SU-DHL-6 (cell line): ENCODE measurements at regions not wholly inside any gene's neighbourhood (a gene's known extent, or its start where the extent isn't known, plus 50 kb on each side); places are given as distances from the start of the nearest gene placed in this dataset.

ENCODE experiments used
- H2AFZ ChIP-seq: fragments of 200-600 bp; sonication (generic); 2 replicates; pipeline ENCODE4 v1.6.1; 2014; ENCODE audit warnings: low read depth, mild to moderate bottlenecking, moderate library complexity, mixed read lengths, antibody characterized with exemption, low read length; ENCODE audit not compliant: severe bottlenecking
- H3F3A ChIP-seq: fragments of 200-600 bp; shearing (Covaris generic); 2 replicates; pipeline ENCODE4 v1.6.0; 2016; ENCODE audit warnings: antibody characterized with exemption, mild to moderate bottlenecking; ENCODE audit not compliant: insufficient read depth
- H3K27ac ChIP-seq: fragments of 200-600 bp; sonication (generic); 2 replicates; pipeline ENCODE4 v1.5.1; 2016; ENCODE audit warnings: low read depth, mild to moderate bottlenecking, low read length, moderate library complexity, mixed read lengths
- H3K27me3 ChIP-seq: fragments of 200-600 bp; sonication (generic), shearing (Covaris generic); 2 replicates; pipeline ENCODE4 v1.6.0; 2014; ENCODE audit warnings: mild to moderate bottlenecking, low read length
- H3K36me3 ChIP-seq: fragments of 200-600 bp; sonication (generic); 2 replicates; pipeline ENCODE4 v1.6.1; 2014; ENCODE audit warnings: mild to moderate bottlenecking, low read length, mixed read lengths
- H3K4me2 ChIP-seq: fragments of 300-600, 200-600 bp; shearing (Covaris generic), sonication (generic); 2 replicates; pipeline ENCODE4 v1.6.0; 2014; ENCODE audit warnings: low read length, low read depth, mild to moderate bottlenecking; ENCODE audit not compliant: poor library complexity, severe bottlenecking
- H3K4me3 ChIP-seq: fragments of 200-600 bp; sonication (generic); 2 replicates; pipeline ENCODE4 v1.5.1; 2014; ENCODE audit warnings: antibody characterized with exemption, low read length, mild to moderate bottlenecking, mixed read lengths; ENCODE audit not compliant: insufficient read depth, poor library complexity, severe bottlenecking
- H3K79me2 ChIP-seq: fragments of 200-600 bp; sonication (generic); 2 replicates; pipeline ENCODE4 v1.6.1; 2014; ENCODE audit warnings: mild to moderate bottlenecking, low read length, moderate library complexity; ENCODE audit not compliant: insufficient read depth
- H3K9ac ChIP-seq: fragments of 200-600 bp; sonication (generic); 2 replicates; pipeline ENCODE4 v1.7.0; 2014; ENCODE audit warnings: mild to moderate bottlenecking, low read length
- H3K9me2 ChIP-seq: fragments of 200-600 bp; sonication (generic); replicated peaks from 2 replicates; pipeline ENCODE4 v1.6.1; 2014; ENCODE audit warnings: low read length; ENCODE audit not compliant: insufficient read depth
- H3K9me3 ChIP-seq: fragments of 200-600 bp; sonication (generic); 2 replicates; pipeline ENCODE4 v1.6.1; 2014; ENCODE audit warnings: low read length, mixed read lengths; ENCODE audit not compliant: insufficient read depth
- H4K20me1 ChIP-seq: fragments of 200-600 bp; sonication (generic); 2 replicates; pipeline ENCODE4 v1.6.1; 2014; ENCODE audit warnings: low read depth, mild to moderate bottlenecking, antibody characterized with exemption, low read length, moderate library complexity, mixed read lengths
- EZH2phosphoT487 ChIP-seq: fragments of 200-600 bp; sonication (generic), shearing (Covaris generic); conservative IDR thresholded peaks from 2 replicates; pipeline ENCODE4 v1.6.1; 2018; ENCODE audit warnings: mild to moderate bottlenecking, antibody characterized with exemption, low read length, moderate library complexity, mixed read lengths
- TF ChIP-seq, protein P1 (sequence below): fragments of 200-600 bp; sonication (generic); IDR thresholded peaks from one replicate; pipeline ENCODE4 v1.5.1; 2017; ENCODE audit warnings: antibody characterized with exemption, mild to moderate bottlenecking, low read length, moderate library complexity; ENCODE audit not compliant: insufficient read depth, poor library complexity, severe bottlenecking

DNA sequence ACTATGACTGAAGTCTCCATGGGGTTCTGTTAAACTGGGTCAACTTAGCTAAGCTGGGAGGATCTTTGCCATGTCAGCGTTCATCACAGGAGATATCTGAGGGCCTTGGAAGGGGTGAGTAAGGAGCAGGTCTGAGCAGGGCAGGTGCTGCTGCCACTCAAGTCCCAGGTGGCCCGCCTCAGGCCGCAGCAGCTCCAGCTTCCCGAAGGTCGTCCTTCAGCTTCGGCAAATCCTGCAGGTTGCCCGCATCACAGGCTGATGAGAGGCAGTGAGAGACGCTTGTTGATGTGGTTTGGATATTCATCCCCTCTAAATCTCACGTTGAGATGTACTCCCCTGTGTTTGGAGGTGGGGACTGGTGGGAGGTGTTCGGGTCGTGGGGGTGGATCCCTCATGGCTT lies 166.6 kb downstream of the VAPA start:
- Histone ChIP-seq H3K4me3 (no peak overlapping the region), H3K9me3 (peaks cover 11% of the 10 kb centered on the region), H3K27ac (no peak overlapping the region), H3K27me3 (no peaks in the 10 kb centered on the region), H3K4me2 (no peak overlapping the region), H2AFZ (no peak overlapping the region), H3F3A (no peaks in the 10 kb centered on the region), H3K36me3 (no peaks in the 10 kb centered on the region), H3K9me2 (no peaks in the 10 kb centered on the region), H4K20me1 (no peaks in the 10 kb centered on the region), H3K9ac (no peak overlapping the region), H3K79me2 (no peaks in the 10 kb centered on the region)
- TF ChIP-seq, protein P1, sequence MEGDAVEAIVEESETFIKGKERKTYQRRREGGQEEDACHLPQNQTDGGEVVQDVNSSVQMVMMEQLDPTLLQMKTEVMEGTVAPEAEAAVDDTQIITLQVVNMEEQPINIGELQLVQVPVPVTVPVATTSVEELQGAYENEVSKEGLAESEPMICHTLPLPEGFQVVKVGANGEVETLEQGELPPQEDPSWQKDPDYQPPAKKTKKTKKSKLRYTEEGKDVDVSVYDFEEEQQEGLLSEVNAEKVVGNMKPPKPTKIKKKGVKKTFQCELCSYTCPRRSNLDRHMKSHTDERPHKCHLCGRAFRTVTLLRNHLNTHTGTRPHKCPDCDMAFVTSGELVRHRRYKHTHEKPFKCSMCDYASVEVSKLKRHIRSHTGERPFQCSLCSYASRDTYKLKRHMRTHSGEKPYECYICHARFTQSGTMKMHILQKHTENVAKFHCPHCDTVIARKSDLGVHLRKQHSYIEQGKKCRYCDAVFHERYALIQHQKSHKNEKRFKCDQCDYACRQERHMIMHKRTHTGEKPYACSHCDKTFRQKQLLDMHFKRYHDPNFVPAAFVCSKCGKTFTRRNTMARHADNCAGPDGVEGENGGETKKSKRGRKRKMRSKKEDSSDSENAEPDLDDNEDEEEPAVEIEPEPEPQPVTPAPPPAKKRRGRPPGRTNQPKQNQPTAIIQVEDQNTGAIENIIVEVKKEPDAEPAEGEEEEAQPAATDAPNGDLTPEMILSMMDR: no peak
- TF ChIP-seq EZH2phosphoT487: no peak

DNA sequence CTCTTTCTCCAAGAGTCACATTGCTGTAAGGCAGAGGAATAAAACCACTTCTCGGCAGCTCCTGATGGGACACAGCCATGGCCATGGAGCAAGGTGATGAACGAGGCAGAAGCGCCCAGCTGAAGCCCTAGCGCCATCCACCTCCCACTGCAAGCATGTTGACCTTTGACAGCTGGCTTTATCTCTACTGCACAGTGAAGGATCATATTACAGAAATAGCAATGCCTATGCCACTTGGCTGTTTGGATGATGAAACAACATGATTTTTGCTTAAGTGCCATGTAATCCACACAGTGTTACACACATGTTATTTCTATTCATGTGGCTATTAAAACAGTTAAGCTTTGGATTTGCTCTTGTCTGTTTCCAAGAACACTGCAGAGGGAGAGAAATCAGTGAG lies 167.7 kb downstream of the VAPA start:
- no peaks in the 10 kb centered on the region for H3K9me2 ChIP-seq
- no peaks in the 10 kb centered on the region for H3K79me2 ChIP-seq
- peaks cover 11% of the 10 kb centered on the region for H3K9me3 ChIP-seq
- H3K4me3 ChIP-seq: no peak overlapping the region
- H3K27ac ChIP-seq: no peak overlapping the region
- H3K36me3 ChIP-seq: no peaks in the 10 kb centered on the region
- H4K20me1 ChIP-seq: no peaks in the 10 kb centered on the region
- H3K4me2 ChIP-seq: no peak overlapping the region
- H2AFZ ChIP-seq: no peak overlapping the region
- H3F3A ChIP-seq: no peaks in the 10 kb centered on the region
- no peaks in the 10 kb centered on the region for H3K27me3 ChIP-seq
- no peak for TF ChIP-seq EZH2phosphoT487
- TF ChIP-seq, protein P1: no peak
- no peak overlapping the region for H3K9ac ChIP-seq

DNA sequence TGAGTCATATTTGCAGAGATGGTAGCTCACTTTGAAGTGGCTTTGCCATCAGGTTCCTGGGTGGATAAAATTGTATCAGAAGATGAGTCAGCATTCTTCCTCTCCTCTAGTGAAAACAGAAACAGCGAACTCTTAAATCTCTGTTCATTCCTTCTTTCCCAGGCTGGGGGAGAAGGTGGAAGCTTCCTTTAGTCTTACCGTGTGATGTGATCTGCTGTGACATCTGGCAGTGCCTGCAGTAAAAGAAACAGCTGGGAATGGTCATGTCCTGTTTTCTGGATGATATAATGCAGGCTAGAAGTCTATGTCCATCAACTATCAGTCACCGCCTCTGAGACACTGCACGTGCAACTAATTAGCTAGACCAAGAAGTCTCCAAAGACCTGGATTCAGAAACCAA lies 171.6 kb downstream of the VAPA start:
- TF ChIP-seq EZH2phosphoT487: no peak
- TF ChIP-seq, protein P1: no peak
- Histone ChIP-seq H3K27ac (no peak overlapping the region), H3K9ac (no peak overlapping the region), H3K9me3 (peaks cover 11% of the 10 kb centered on the region), H3F3A (no peaks in the 10 kb centered on the region), H3K27me3 (no peaks in the 10 kb centered on the region), H3K4me2 (no peak overlapping the region), H3K36me3 (no peaks in the 10 kb centered on the region), H3K4me3 (no peak overlapping the region), H4K20me1 (no peaks in the 10 kb centered on the region), H3K9me2 (no peaks in the 10 kb centered on the region), H2AFZ (no peak overlapping the region), H3K79me2 (no peaks in the 10 kb centered on the region)

DNA sequence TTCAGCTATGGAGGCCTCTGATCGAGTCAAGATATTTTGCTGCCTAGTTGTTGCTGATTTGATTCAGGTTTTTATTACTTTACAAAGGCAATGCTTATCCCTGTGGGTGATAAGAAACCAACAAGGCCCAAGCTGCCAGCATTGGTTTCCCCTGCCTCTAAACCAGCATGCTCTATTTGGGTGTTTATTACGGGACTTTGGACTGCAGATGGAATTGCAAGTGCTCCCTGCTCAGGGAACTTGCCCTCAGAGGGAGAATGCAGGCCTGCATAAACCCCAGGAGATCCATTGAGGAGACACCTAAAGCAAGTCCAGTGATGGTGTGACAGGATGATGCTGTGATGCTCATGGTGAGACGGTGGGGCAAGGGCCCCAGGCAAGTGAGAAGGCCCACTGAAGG lies 172.1 kb downstream of the VAPA start:
- Histone ChIP-seq H4K20me1 (no peaks in the 10 kb centered on the region), H2AFZ (no peak overlapping the region), H3K27me3 (no peaks in the 10 kb centered on the region), H3K4me3 (no peak overlapping the region), H3K27ac (no peak overlapping the region), H3K36me3 (no peaks in the 10 kb centered on the region), H3K79me2 (no peaks in the 10 kb centered on the region), H3K9me3 (peaks cover 11% of the 10 kb centered on the region), H3K4me2 (no peak overlapping the region), H3F3A (no peaks in the 10 kb centered on the region), H3K9ac (no peak overlapping the region), H3K9me2 (no peaks in the 10 kb centered on the region)
- TF ChIP-seq, protein P1: no peak
- no peak for TF ChIP-seq EZH2phosphoT487
